ENCODE measurements at regions not wholly inside any gene's neighbourhood (a gene's known extent, or its start where the extent isn't known, plus 50 kb on each side); places are given as distances from the start of the nearest gene placed in this dataset.

- TF ChIP-seq, protein P1, sequence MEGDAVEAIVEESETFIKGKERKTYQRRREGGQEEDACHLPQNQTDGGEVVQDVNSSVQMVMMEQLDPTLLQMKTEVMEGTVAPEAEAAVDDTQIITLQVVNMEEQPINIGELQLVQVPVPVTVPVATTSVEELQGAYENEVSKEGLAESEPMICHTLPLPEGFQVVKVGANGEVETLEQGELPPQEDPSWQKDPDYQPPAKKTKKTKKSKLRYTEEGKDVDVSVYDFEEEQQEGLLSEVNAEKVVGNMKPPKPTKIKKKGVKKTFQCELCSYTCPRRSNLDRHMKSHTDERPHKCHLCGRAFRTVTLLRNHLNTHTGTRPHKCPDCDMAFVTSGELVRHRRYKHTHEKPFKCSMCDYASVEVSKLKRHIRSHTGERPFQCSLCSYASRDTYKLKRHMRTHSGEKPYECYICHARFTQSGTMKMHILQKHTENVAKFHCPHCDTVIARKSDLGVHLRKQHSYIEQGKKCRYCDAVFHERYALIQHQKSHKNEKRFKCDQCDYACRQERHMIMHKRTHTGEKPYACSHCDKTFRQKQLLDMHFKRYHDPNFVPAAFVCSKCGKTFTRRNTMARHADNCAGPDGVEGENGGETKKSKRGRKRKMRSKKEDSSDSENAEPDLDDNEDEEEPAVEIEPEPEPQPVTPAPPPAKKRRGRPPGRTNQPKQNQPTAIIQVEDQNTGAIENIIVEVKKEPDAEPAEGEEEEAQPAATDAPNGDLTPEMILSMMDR (IDR thresholded peaks at IDR 0.05; ENCODE audit: insufficient read depth, low read length) = no peak
- TF ChIP-seq, protein P2, sequence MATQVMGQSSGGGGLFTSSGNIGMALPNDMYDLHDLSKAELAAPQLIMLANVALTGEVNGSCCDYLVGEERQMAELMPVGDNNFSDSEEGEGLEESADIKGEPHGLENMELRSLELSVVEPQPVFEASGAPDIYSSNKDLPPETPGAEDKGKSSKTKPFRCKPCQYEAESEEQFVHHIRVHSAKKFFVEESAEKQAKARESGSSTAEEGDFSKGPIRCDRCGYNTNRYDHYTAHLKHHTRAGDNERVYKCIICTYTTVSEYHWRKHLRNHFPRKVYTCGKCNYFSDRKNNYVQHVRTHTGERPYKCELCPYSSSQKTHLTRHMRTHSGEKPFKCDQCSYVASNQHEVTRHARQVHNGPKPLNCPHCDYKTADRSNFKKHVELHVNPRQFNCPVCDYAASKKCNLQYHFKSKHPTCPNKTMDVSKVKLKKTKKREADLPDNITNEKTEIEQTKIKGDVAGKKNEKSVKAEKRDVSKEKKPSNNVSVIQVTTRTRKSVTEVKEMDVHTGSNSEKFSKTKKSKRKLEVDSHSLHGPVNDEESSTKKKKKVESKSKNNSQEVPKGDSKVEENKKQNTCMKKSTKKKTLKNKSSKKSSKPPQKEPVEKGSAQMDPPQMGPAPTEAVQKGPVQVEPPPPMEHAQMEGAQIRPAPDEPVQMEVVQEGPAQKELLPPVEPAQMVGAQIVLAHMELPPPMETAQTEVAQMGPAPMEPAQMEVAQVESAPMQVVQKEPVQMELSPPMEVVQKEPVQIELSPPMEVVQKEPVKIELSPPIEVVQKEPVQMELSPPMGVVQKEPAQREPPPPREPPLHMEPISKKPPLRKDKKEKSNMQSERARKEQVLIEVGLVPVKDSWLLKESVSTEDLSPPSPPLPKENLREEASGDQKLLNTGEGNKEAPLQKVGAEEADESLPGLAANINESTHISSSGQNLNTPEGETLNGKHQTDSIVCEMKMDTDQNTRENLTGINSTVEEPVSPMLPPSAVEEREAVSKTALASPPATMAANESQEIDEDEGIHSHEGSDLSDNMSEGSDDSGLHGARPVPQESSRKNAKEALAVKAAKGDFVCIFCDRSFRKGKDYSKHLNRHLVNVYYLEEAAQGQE (IDR thresholded peaks at IDR 0.05; ENCODE audit: insufficient replicate concordance, low read depth) = no peak
- no peak for TF ChIP-seq POLR2AphosphoS5 (IDR thresholded peaks at IDR 0.05; ENCODE audit: low read depth)
- TF ChIP-seq SPI1 (IDR thresholded peaks at IDR 0.05; ENCODE audit: borderline replicate concordance, low read depth) = no peak
- TF ChIP-seq GABPA (IDR thresholded peaks at IDR 0.05; ENCODE audit: low read depth) = no peak
Observed at GRCh38 chr11:19536131-19536530, 176.5 kb upstream of the NAV2 start.

Data from HL-60 (cell line).